ENCODE measurements at regions not wholly inside any gene's neighbourhood (a gene's known extent, or its start where the extent isn't known, plus 50 kb on each side); places are given as distances from the start of the nearest gene placed in this dataset.

DNA sequence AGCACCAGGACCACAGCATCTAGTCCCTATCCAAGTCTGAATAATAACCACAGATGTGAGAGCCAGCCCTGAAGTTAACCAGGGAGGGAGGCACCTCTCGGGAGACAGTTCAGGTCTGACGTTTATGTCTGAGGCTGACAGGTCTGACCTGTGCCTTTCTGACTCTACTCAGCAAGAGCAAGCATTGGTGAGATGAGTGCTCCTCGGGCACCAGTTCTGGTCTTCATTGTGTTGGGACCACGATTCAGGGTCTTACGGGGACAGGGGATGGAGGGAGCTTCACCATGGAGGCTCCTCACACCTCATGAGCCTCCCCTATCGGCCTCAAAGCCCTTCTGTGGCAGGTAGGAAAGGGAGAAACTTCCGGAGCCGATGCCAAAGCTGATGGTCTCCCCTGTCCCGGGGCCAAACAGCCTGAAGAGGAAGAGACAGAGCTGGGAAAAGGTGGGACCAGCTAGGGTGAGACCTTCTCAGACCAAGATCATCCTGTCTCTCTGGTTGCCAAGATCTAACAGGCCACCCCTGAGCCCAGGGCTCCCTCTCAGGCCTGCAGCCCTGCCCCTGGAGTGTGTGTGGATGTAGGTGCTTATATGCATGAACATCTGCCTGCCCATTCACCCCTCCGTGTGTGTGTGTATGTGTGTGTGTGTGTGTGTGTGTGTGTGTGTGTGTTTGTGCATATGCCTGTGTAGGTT, 170.5 kb downstream of the VEGFA start:
- no peaks in the 10 kb centered on the region for H3K27me3 ChIP-seq (ENCODE audit: insufficient read depth, low read length, poor library complexity)
- no peak for TF ChIP-seq EZH2 (IDR thresholded peaks at IDR 0.05; ENCODE audit: borderline replicate concordance, low read depth, low read length, severe bottlenecking)
- TF ChIP-seq, protein P1, sequence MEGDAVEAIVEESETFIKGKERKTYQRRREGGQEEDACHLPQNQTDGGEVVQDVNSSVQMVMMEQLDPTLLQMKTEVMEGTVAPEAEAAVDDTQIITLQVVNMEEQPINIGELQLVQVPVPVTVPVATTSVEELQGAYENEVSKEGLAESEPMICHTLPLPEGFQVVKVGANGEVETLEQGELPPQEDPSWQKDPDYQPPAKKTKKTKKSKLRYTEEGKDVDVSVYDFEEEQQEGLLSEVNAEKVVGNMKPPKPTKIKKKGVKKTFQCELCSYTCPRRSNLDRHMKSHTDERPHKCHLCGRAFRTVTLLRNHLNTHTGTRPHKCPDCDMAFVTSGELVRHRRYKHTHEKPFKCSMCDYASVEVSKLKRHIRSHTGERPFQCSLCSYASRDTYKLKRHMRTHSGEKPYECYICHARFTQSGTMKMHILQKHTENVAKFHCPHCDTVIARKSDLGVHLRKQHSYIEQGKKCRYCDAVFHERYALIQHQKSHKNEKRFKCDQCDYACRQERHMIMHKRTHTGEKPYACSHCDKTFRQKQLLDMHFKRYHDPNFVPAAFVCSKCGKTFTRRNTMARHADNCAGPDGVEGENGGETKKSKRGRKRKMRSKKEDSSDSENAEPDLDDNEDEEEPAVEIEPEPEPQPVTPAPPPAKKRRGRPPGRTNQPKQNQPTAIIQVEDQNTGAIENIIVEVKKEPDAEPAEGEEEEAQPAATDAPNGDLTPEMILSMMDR (IDR thresholded peaks at IDR 0.05; ENCODE audit: borderline replicate concordance, extremely low read depth, low read length, poor library complexity, severe bottlenecking) = no peak
- H4K20me1 ChIP-seq (ENCODE audit: insufficient read depth, low read length) = 0 out of 2 replicates have a peak, but pooled peaks cover 2% of the 10 kb centered on the region
- no peak overlapping the region for H2AFZ ChIP-seq (ENCODE audit: low read depth, low read length)
- no peaks in the 10 kb centered on the region for H3K36me3 ChIP-seq (ENCODE audit: insufficient read depth, low read length)
- no peak overlapping the region for H3K9ac ChIP-seq (ENCODE audit: low read depth, low read length)
- no peak overlapping the region for H3K27ac ChIP-seq (ENCODE audit: low read length)
- no peak overlapping the region for H3K4me3 ChIP-seq (ENCODE audit: low read depth in 1 of 2, low read length in 2 of 2)
- peak; percentile 5 for DNase-seq
- no peak overlapping the region for H3K4me2 ChIP-seq (ENCODE audit: insufficient read depth, low read length)
- peaks cover 12% of the 10 kb centered on the region for H3K9me3 ChIP-seq (ENCODE audit: insufficient read depth, low read length, severe bottlenecking)
- ATAC-seq (ENCODE audit: insufficient read depth, low read depth) = 0 out of 3 replicates have a peak, but pooled peaks have one; percentile 23
- H3K79me2 ChIP-seq (ENCODE audit: insufficient read depth, low read length) = no peaks in the 10 kb centered on the region
- H3K4me1 ChIP-seq (ENCODE audit: insufficient read depth, low read length) = no peaks in the 10 kb centered on the region

DNA sequence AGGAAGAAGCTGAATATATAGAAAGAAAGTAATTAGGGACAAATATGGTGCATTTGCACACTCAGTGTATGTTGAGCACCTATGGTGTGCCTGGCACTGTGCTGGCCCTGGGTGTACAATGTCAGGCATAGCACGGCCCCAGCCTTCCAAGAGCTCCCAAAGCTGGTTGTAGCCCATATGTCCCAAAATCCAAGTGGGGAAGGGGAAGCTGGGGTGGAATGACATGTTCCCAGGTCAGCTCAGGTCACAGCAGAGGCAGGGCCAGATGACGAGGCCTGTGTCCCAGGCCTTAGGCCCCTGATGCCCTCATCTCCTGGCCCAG, 170.0 kb downstream of the VEGFA start:
- Histone ChIP-seq H4K20me1 (ENCODE audit: insufficient read depth, low read length) (0 out of 2 replicates have a peak, but pooled peaks cover 2% of the 10 kb centered on the region), H3K4me3 (ENCODE audit: low read depth in 1 of 2, low read length in 2 of 2) (no peak overlapping the region), H3K9me3 (ENCODE audit: insufficient read depth, low read length, severe bottlenecking) (peaks cover 7% of the 10 kb centered on the region), H3K4me1 (ENCODE audit: insufficient read depth, low read length) (no peaks in the 10 kb centered on the region), H2AFZ (ENCODE audit: low read depth, low read length) (no peak overlapping the region), H3K27ac (ENCODE audit: low read length) (no peak overlapping the region), H3K9ac (ENCODE audit: low read depth, low read length) (no peak overlapping the region), H3K4me2 (ENCODE audit: insufficient read depth, low read length) (no peak overlapping the region), H3K27me3 (ENCODE audit: insufficient read depth, low read length, poor library complexity) (no peaks in the 10 kb centered on the region), H3K36me3 (ENCODE audit: insufficient read depth, low read length) (no peaks in the 10 kb centered on the region), H3K79me2 (ENCODE audit: insufficient read depth, low read length) (no peaks in the 10 kb centered on the region)
- ATAC-seq (ENCODE audit: insufficient read depth, low read depth) (no peak), DNase-seq (peak; percentile 1)
- TF ChIP-seq EZH2 (IDR thresholded peaks at IDR 0.05; ENCODE audit: borderline replicate concordance, low read depth, low read length, severe bottlenecking) = no peak
- TF ChIP-seq, protein P1 (IDR thresholded peaks at IDR 0.05; ENCODE audit: borderline replicate concordance, extremely low read depth, low read length, poor library complexity, severe bottlenecking) = no peak

- Histone ChIP-seq H3K9me3 (ENCODE audit: insufficient read depth, low read length, severe bottlenecking) (peaks cover 1% of the 10 kb centered on the region), H3K4me3 (ENCODE audit: low read depth in 1 of 2, low read length in 2 of 2) (no peak overlapping the region), H3K27me3 (ENCODE audit: insufficient read depth, low read length, poor library complexity) (no peaks in the 10 kb centered on the region), H3K27ac (ENCODE audit: low read length) (no peak overlapping the region), H3K4me2 (ENCODE audit: insufficient read depth, low read length) (no peak overlapping the region), H3K36me3 (ENCODE audit: insufficient read depth, low read length) (no peaks in the 10 kb centered on the region), H3K79me2 (ENCODE audit: insufficient read depth, low read length) (no peaks in the 10 kb centered on the region), H4K20me1 (ENCODE audit: insufficient read depth, low read length) (0 out of 2 replicates have a peak, but pooled peaks cover 2% of the 10 kb centered on the region), H3K4me1 (ENCODE audit: insufficient read depth, low read length) (no peaks in the 10 kb centered on the region), H3K9ac (ENCODE audit: low read depth, low read length) (no peak overlapping the region), H2AFZ (ENCODE audit: low read depth, low read length) (no peak overlapping the region)
- ATAC-seq (ENCODE audit: insufficient read depth, low read depth) = no peak
- DNase-seq = peak; percentile 7
- TF ChIP-seq EZH2 (IDR thresholded peaks at IDR 0.05; ENCODE audit: borderline replicate concordance, low read depth, low read length, severe bottlenecking) = no peak
- TF ChIP-seq, protein P1 (IDR thresholded peaks at IDR 0.05; ENCODE audit: borderline replicate concordance, extremely low read depth, low read length, poor library complexity, severe bottlenecking) = no peak
Observed at GRCh38 chr6:43939281-43940070, 169.5 kb downstream of the VEGFA start.

Data from DND-41 (cell line).